ENCODE measurements at regions not wholly inside any gene's neighbourhood (a gene's known extent, or its start where the extent isn't known, plus 50 kb on each side); places are given as distances from the start of the nearest gene placed in this dataset.

DNA sequence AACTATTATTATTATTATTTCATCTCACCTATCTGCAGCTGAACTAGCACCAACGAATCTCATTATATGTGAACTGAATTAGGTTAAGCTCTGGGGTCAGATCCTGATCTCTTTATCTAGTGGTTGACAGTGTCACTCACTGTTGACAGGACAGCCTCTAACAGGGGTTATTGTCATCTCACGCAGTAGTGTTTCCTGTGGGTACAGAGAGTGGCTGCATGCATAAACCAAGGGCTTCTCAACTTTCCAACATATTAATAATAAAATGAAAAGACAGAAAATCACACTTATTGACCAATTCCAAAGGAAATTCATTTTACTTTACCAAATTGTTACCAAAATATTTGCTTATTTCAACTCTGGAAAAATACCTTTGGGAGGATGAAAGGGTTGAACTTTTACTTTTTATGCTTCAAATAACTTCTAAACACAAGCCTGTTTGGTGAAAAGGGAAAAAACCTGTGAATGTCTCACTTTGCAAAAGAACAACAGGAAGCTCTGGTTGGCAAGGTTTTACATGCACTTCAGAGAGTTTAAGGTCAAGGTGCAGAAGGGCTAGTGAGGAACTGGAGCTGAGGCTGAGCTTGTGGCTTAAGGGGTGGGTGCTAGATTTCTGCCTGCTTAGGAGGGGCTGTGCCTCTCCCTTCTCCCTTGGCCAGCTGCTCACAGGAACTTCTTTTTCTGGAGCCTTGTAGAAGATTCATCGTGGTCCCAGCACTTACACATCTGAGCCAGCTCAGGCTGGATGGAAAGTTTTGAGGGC is 72.6 kb downstream of the CTAGE1 start:
- no peak for TF ChIP-seq CTCF (IDR thresholded peaks at IDR 0.05; ENCODE audit: borderline replicate concordance, extremely low read depth, low read length, poor library complexity, severe bottlenecking)
- no peak for TF ChIP-seq EZH2 (IDR thresholded peaks at IDR 0.05; ENCODE audit: borderline replicate concordance, low read depth, low read length, severe bottlenecking)
